ENCODE measurements at regions not wholly inside any gene's neighbourhood (a gene's known extent, or its start where the extent isn't known, plus 50 kb on each side); places are given as distances from the start of the nearest gene placed in this dataset.

DNA sequence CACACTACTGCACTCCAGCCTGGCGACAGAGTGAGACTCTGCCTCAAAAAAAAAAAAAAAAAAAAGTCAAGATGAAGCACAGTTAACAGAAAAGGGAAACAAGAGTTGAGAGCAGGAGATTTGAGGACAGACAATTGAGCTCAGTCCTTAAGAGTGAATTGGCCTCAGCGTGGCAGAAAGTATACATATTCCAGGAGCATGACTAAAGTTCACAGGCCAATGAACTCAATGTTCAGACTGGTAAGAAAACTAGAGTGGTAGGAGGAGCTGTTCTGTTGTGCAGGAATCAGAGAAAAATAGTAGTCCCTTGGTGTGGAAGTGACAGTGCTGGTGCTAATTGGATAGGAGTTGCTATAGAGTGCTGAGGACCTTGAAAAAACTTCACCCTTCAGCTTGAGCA lies 60.0 kb downstream of the NRN1 start:
- DNase-seq (ENCODE audit: low read depth), result no peak
- H3K4me3 ChIP-seq (ENCODE audit: low read depth, low read length), result no peak overlapping the region
- TF ChIP-seq, protein P1, sequence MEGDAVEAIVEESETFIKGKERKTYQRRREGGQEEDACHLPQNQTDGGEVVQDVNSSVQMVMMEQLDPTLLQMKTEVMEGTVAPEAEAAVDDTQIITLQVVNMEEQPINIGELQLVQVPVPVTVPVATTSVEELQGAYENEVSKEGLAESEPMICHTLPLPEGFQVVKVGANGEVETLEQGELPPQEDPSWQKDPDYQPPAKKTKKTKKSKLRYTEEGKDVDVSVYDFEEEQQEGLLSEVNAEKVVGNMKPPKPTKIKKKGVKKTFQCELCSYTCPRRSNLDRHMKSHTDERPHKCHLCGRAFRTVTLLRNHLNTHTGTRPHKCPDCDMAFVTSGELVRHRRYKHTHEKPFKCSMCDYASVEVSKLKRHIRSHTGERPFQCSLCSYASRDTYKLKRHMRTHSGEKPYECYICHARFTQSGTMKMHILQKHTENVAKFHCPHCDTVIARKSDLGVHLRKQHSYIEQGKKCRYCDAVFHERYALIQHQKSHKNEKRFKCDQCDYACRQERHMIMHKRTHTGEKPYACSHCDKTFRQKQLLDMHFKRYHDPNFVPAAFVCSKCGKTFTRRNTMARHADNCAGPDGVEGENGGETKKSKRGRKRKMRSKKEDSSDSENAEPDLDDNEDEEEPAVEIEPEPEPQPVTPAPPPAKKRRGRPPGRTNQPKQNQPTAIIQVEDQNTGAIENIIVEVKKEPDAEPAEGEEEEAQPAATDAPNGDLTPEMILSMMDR (IDR thresholded peaks at IDR 0.05; ENCODE audit: insufficient read depth, low read length), result no peak

DNA sequence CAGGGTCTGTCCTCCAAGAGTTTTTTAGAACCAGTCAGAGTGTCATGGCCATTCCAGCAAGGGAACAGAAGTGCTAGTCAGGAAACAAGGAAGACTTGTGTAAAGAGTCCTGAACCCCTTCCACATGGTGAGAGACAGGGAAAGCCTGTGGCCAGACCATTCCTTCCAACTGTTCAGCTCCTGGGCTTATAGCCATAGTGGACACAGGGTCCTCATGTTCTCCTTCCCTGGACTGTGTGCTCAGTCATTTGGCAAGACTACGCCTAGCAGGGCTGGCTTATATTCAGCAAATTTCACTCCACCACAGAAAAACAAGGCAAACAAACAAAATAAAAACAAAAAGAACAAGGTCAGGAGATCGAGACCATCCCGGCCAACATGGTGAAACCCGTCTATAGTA lies 60.5 kb downstream of the NRN1 start:
- TF ChIP-seq, protein P1 (IDR thresholded peaks at IDR 0.05; ENCODE audit: insufficient read depth, low read length), result no peak
- no peak for DNase-seq (ENCODE audit: low read depth)

DNA sequence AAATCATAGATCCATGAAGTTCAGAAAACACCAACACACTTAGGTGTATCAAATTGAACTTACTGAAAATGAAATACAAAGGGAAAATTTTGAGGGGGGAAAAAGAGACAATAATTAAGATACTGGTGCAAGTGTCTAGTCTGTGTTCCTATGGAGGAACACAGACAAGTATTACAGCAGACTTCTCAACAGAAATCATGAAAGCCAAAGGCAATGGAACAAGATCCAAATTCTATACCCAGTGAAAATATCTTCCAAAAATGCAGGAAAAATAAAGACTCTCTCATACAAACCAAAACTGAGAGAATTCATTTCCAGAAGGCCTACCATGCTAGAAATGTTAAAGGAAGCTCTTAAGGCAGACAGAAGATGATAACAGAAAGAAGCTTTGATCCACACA lies 63.1 kb downstream of the NRN1 start:
- TF ChIP-seq, protein P1 (IDR thresholded peaks at IDR 0.05; ENCODE audit: insufficient read depth, low read length), result no peak
- DNase-seq (ENCODE audit: low read depth), result no peak

More for the DNA sequence above, 60.5 kb downstream of the NRN1 start:
- H3K4me3 ChIP-seq (ENCODE audit: low read depth, low read length), result no peak overlapping the region

DNA sequence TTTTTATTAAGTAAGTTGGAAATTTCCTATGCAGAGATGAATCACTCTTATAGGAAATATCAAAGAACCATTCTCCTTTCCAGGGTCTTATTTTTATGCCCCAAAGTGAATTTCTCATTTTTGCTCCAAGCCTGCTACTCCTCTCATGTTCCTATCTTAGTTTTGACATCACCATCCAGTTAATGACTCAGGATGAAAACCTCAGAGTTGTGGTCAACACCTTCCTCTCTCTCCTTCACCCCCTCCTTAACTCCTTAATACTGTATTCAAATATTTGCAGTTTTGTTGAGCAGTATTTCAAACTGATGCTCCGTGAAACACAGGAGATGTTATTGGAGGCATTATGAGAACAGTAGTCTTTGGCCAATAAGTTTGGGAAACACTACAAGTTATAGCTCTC lies 64.1 kb downstream of the NRN1 start:
- peak; percentile 13 for DNase-seq (ENCODE audit: low read depth)
- no peak overlapping the region for H3K4me3 ChIP-seq (ENCODE audit: low read depth, low read length)
- TF ChIP-seq, protein P1 (IDR thresholded peaks at IDR 0.05; ENCODE audit: insufficient read depth, low read length), result no peak

More for the DNA sequence above, 63.1 kb downstream of the NRN1 start:
- H3K4me3 ChIP-seq (ENCODE audit: low read depth, low read length), result no peak overlapping the region

DNA sequence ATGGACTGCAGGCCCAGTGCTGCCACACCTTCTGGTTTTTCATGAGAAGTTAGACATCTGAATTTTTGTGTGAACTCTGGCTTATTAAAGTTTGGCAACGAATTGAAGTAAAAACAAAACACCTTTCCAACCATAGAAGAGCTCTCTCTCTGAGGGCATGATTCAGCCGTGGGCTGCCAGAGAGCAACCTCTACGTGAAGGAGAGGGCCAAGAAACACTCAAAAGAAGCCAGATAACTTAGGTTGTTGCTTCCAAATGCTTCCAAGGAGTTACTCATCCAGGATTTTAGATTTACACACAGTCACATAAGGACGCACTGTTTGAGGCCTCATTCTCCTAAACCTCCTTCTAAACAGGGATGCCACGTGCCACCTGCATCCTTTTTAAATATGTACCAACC lies 65.5 kb downstream of the NRN1 start:
- DNase-seq (ENCODE audit: low read depth), result peak; percentile 89
- no peak overlapping the region for H3K4me3 ChIP-seq (ENCODE audit: low read depth, low read length)
- TF ChIP-seq, protein P1 (IDR thresholded peaks at IDR 0.05; ENCODE audit: insufficient read depth, low read length), result no peak

DNA sequence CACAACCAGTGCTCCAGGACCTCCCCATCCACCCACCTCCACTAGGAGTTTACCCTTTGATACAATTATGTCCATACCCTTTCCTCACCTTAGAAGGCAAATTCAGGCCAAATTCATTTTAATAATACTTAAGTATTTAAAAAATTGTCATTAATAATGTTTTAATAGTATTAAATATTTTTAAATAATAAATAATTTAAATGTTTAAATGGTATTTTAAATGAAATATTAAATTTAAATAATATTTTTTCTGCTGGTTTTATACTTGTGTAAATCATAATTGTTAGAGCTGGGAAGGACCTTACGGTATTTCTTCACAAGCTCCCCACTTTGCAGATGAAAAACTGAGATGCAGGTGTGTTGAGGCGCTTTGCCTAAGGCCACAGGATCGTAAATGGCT lies 67.8 kb downstream of the NRN1 start:
- TF ChIP-seq, protein P1 (IDR thresholded peaks at IDR 0.05; ENCODE audit: insufficient read depth, low read length), result no peak
- DNase-seq (ENCODE audit: low read depth), result no peak
- H3K4me3 ChIP-seq (ENCODE audit: low read depth, low read length), result no peak overlapping the region

Measured in fibroblast of the aortic adventitia (primary cell).